ENCODE measurements at regions not wholly inside any gene's neighbourhood (a gene's known extent, or its start where the extent isn't known, plus 50 kb on each side); places are given as distances from the start of the nearest gene placed in this dataset.

DNA sequence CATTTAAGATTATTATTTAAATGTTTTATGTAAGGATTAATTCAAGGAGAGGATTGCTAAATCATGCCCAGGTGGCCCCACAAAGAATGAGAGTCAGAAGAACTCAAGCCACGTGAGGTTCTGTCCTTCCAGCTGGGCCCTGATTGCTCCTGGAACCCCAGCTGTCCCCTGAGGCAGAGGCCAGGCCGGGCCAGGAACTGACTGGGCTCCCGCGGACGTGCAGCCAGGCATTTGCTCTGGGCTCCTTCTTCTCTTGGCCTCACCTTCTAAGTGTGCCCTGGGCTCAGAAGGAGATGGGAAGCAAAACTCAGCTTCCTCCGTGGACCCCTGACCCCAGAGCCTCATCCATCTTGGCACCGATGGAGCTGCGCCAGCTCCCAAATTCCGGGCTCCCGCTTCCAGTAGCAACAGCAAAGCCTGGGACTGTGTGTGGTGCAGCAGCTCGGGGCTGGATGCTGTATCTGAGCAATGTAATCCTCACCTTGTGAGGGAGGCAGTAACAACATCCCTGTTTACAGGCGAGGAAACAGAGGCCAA lies 250.6 kb upstream of the PPP2R2D start:
- no peak for DNase-seq
- H3K36me3 ChIP-seq (ENCODE audit: control insufficient read depth in 4 of 4, insufficient read depth in 4 of 4, low read length in 3 of 4) = no peaks in the 10 kb centered on the region
- no peak overlapping the region for H3K27ac ChIP-seq (ENCODE audit: insufficient read depth in 1 of 2, low read depth in 1 of 2, low read length in 2 of 2, poor library complexity in 1 of 2, severe bottlenecking in 2 of 2)
- peaks cover 0 to 60% (median 10%) of the 10 kb centered on the region in 5 experiments for H3K27me3 ChIP-seq (replicated peaks in 2 of 5; ENCODE audit: control insufficient read depth in 4 of 5, insufficient read depth in 5 of 5, low read length in 4 of 5)
- ChIA-PET CTCF (no interaction called here), POLR2A (no interaction called here)
- no peak overlapping the region for H3K4me3 ChIP-seq (ENCODE audit: control insufficient read depth in 1 of 7, extremely low read depth in 1 of 7, insufficient read depth in 4 of 7, low read depth in 2 of 7, low read length in 6 of 7)
- peaks cover 0 to 7% (median 0%) of the 10 kb centered on the region in 4 experiments for H3K4me1 ChIP-seq (ENCODE audit: control extremely low read depth in 1 of 4, control insufficient read depth in 4 of 4, insufficient read depth in 4 of 4, low read length in 3 of 4)
- 71% methylated on average over 12 of the region's 12 CpGs for WGBS (ENCODE audit: insufficient coverage)
- peaks cover 0 to 6% (median 0%) of the 10 kb centered on the region in 5 experiments for H3K9me3 ChIP-seq (ENCODE audit: control extremely low read depth in 1 of 5, control insufficient read depth in 4 of 5, insufficient read depth in 2 of 5, low read depth in 1 of 5, low read length in 4 of 5)

DNA sequence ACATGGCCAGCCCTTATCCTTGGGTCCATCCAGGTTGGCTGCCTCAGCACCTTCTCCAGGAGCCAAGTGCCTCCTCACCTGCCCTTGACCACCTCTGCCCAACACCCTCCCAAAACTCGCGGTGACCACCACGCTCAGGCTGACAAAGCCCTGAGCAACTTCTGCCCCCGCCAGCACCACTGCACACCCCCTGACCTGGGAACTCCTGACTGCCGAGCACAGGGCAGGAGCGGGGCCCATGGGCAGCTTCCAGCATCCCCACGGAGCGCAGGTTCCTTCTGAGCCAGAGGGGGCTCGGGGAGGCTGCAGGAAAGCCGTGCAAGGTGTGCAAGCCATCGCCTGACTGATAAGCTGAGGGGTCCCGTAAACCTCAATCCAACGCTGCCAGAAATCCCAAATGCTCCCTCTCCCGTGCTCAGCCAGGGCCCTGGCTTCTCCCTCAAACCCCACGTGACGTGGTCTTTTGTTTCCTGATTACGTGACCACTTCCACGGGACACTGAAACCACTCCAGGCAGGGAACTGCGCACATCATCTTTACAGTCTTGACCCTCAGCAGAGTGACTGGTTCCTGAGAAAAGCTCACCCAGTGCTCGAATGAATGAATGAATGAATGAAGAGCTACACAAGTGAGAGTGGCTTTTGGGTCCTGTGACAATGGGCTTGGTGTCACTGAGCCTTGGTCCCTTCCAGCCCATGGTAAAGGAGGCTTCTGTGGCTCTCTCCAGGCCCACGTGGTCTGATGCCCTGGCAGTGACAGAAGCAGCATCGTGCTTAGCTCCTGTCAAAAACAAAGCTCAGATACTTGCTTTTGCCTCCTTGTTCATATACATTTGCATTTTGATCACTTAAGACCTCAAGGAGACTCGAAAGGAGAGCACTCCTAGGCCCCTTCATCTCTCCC lies 249.8 kb upstream of the PPP2R2D start:
- CTCF ChIA-PET = no interaction called here
- 60% methylated on average over 22 of the region's 23 CpGs for WGBS (ENCODE audit: insufficient coverage)
- peaks cover 0 to 7% (median 0%) of the 10 kb centered on the region in 4 experiments for H3K4me1 ChIP-seq (ENCODE audit: control extremely low read depth in 1 of 4, control insufficient read depth in 4 of 4, insufficient read depth in 4 of 4, low read length in 3 of 4)
- no peak overlapping the region for H3K27ac ChIP-seq (ENCODE audit: insufficient read depth in 1 of 2, low read depth in 1 of 2, low read length in 2 of 2, poor library complexity in 1 of 2, severe bottlenecking in 2 of 2)
- H3K27me3 ChIP-seq (replicated peaks in 2 of 5; ENCODE audit: control insufficient read depth in 4 of 5, insufficient read depth in 5 of 5, low read length in 4 of 5) = peaks cover 0 to 60% (median 10%) of the 10 kb centered on the region in 5 experiments
- POLR2A ChIA-PET = interaction anchor here (0.6 kb wide), 1 partner anchor 146 kb away, joined by 3 read pairs; no protein-coding TSS in a partner anchor
- no peak overlapping the region for H3K4me3 ChIP-seq (ENCODE audit: control insufficient read depth in 1 of 7, extremely low read depth in 1 of 7, insufficient read depth in 4 of 7, low read depth in 2 of 7, low read length in 6 of 7)
- peaks cover 0 to under 1% (median 0%) of the 10 kb centered on the region in 5 experiments for H3K9me3 ChIP-seq (ENCODE audit: control extremely low read depth in 1 of 5, control insufficient read depth in 4 of 5, insufficient read depth in 2 of 5, low read depth in 1 of 5, low read length in 4 of 5)
- no peak for DNase-seq
- no peaks in the 10 kb centered on the region for H3K36me3 ChIP-seq (ENCODE audit: control insufficient read depth in 4 of 4, insufficient read depth in 4 of 4, low read length in 3 of 4)

DNA sequence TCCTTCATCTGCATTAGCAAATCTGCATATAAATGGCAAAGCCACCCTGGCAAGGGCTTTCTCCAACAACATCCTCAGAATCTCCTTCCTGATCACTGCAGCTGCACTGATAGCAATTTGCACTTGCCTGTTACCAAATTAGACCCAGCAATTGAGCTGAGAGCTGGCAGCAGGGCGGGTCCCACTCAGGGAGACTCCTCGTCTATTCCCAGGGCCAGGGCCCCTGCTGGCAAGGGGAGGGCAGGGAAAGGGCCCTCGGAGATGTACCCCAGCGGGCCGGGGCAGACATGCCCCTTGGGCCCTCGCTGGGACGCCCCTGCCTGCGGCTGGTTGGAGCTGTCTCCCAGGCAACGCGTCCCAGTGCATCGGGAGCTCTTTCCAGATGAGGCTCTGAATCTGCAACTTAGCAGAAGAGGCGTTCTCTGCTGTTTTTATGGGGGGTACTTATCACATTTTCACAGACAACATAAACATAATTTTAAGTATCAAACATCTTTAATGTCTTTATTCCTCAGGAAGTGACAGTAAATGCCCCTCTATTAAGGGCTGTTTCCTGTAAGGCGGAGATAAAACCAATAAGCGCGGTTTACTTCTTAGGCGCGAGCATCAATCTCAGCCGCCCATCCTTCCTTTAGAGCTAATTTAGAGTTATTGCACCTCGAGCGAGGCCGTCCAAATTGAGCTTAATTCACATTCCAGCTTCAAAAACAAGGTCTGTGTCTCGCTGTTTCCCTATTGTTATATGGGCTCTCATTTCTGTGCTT lies 249.0 kb upstream of the PPP2R2D start:
- POLR2A ChIA-PET = interaction anchor here (0.6 kb wide), 1 partner anchor 145 kb away, joined by 3 read pairs; no protein-coding TSS in a partner anchor
- CTCF ChIA-PET = no interaction called here
- Histone ChIP-seq H3K36me3 (ENCODE audit: control insufficient read depth in 4 of 4, insufficient read depth in 4 of 4, low read length in 3 of 4) (no peaks in the 10 kb centered on the region), H3K4me1 (ENCODE audit: control extremely low read depth in 1 of 4, control insufficient read depth in 4 of 4, insufficient read depth in 4 of 4, low read length in 3 of 4) (peaks cover 0 to 7% (median 0%) of the 10 kb centered on the region in 4 experiments), H3K27me3 (replicated peaks in 2 of 5; ENCODE audit: control insufficient read depth in 4 of 5, insufficient read depth in 5 of 5, low read length in 4 of 5) (peaks cover 0 to 54% (median 10%) of the 10 kb centered on the region in 5 experiments), H3K9me3 (ENCODE audit: control extremely low read depth in 1 of 5, control insufficient read depth in 4 of 5, insufficient read depth in 2 of 5, low read depth in 1 of 5, low read length in 4 of 5) (no peaks in the 10 kb centered on the region), H3K4me3 (ENCODE audit: control insufficient read depth in 1 of 7, extremely low read depth in 1 of 7, insufficient read depth in 4 of 7, low read depth in 2 of 7, low read length in 6 of 7) (no peak overlapping the region), H3K27ac (ENCODE audit: insufficient read depth in 1 of 2, low read depth in 1 of 2, low read length in 2 of 2, poor library complexity in 1 of 2, severe bottlenecking in 2 of 2) (no peak overlapping the region)
- 5% methylated on average over 14 of the region's 22 CpGs for WGBS (ENCODE audit: insufficient coverage)
- DNase-seq = peak; percentile 34 to 69 (median 52)

DNA sequence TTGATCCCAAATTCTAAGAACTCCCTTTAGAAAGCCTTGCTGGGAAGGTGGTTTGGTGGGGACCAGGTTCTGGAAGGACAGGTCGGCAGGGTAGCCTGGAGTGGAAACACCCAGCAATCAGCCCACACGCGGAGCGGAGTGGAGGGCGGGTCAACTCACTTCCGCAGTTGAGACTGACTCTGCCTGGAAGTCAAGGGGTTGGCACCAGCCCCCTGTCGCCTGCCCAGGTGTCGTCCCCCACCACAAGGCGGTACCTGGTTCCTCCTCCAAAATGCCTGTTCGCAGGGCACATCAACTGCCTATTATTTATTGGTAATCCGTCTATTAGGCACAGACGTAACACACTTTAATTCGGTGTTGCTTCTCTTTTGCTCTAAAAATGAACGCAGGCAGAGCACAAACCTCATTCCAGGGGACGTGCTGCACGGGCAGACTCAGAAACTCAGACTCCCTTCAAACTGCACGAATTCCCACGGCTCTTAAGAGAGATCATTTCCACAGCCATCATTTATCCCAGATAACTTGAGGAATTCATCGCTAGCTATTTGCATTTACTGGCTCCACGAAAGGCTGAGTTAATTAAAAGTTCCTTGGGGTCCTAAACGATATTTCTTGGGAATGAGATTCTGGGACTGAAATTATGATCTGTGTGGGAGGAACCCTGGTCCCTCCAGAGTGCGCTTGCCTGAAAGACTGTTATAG lies 248.2 kb upstream of the PPP2R2D start:
- H3K36me3 ChIP-seq (ENCODE audit: control insufficient read depth in 4 of 4, insufficient read depth in 4 of 4, low read length in 3 of 4) = no peaks in the 10 kb centered on the region
- POLR2A ChIA-PET = no interaction called here

DNA sequence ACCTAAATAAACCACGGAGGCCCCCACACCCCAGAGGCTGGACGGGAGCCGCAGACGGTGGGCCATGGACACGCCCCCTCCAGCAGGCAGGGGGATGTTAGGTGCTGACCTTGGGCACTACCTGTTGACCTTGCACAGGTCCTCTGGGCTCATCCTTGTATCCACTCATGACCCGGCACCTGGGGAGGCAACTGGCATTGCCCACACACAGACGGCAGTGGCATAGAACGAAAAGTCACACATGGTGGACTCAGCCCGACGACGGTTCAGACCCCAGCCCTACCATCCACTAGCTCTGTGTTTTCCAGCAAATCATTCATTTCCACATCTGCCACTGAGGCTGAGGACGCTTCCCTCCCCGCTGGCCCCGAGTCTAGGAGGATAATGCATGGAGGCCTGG lies 247.7 kb upstream of the PPP2R2D start:
- Histone ChIP-seq H3K4me1 (ENCODE audit: control extremely low read depth in 1 of 4, control insufficient read depth in 4 of 4, insufficient read depth in 4 of 4, low read length in 3 of 4) (peaks cover 0 to 7% (median 0%) of the 10 kb centered on the region in 4 experiments), H3K9me3 (ENCODE audit: control extremely low read depth in 1 of 5, control insufficient read depth in 4 of 5, insufficient read depth in 2 of 5, low read depth in 1 of 5, low read length in 4 of 5) (no peaks in the 10 kb centered on the region), H3K27me3 (replicated peaks in 2 of 5; ENCODE audit: control insufficient read depth in 4 of 5, insufficient read depth in 5 of 5, low read length in 4 of 5) (peaks cover 0 to 49% (median 10%) of the 10 kb centered on the region in 5 experiments), H3K36me3 (ENCODE audit: control insufficient read depth in 4 of 4, insufficient read depth in 4 of 4, low read length in 3 of 4) (no peaks in the 10 kb centered on the region), H3K4me3 (ENCODE audit: control insufficient read depth in 1 of 7, extremely low read depth in 1 of 7, insufficient read depth in 4 of 7, low read depth in 2 of 7, low read length in 6 of 7) (no peak overlapping the region), H3K27ac (ENCODE audit: insufficient read depth in 1 of 2, low read depth in 1 of 2, low read length in 2 of 2, poor library complexity in 1 of 2, severe bottlenecking in 2 of 2) (no peak overlapping the region)
- WGBS (ENCODE audit: insufficient coverage) = 86% methylated on average over 14 of the region's 14 CpGs
- ChIA-PET CTCF (no interaction called here), POLR2A (no interaction called here)
- DNase-seq = no peak

More for the DNA sequence above, 248.2 kb upstream of the PPP2R2D start:
- CTCF ChIA-PET = no interaction called here
- Histone ChIP-seq H3K27ac (ENCODE audit: insufficient read depth in 1 of 2, low read depth in 1 of 2, low read length in 2 of 2, poor library complexity in 1 of 2, severe bottlenecking in 2 of 2) (no peak overlapping the region), H3K9me3 (ENCODE audit: control extremely low read depth in 1 of 5, control insufficient read depth in 4 of 5, insufficient read depth in 2 of 5, low read depth in 1 of 5, low read length in 4 of 5) (no peaks in the 10 kb centered on the region), H3K4me1 (ENCODE audit: control extremely low read depth in 1 of 4, control insufficient read depth in 4 of 4, insufficient read depth in 4 of 4, low read length in 3 of 4) (peaks cover 0 to 7% (median 0%) of the 10 kb centered on the region in 4 experiments), H3K4me3 (ENCODE audit: control insufficient read depth in 1 of 7, extremely low read depth in 1 of 7, insufficient read depth in 4 of 7, low read depth in 2 of 7, low read length in 6 of 7) (no peak overlapping the region), H3K27me3 (replicated peaks in 2 of 5; ENCODE audit: control insufficient read depth in 4 of 5, insufficient read depth in 5 of 5, low read length in 4 of 5) (peaks cover 0 to 54% (median 10%) of the 10 kb centered on the region in 5 experiments)
- 49% methylated on average over 22 of the region's 22 CpGs for WGBS (ENCODE audit: insufficient coverage)
- DNase-seq = peak in 1 of 3 donors; percentile 5

DNA sequence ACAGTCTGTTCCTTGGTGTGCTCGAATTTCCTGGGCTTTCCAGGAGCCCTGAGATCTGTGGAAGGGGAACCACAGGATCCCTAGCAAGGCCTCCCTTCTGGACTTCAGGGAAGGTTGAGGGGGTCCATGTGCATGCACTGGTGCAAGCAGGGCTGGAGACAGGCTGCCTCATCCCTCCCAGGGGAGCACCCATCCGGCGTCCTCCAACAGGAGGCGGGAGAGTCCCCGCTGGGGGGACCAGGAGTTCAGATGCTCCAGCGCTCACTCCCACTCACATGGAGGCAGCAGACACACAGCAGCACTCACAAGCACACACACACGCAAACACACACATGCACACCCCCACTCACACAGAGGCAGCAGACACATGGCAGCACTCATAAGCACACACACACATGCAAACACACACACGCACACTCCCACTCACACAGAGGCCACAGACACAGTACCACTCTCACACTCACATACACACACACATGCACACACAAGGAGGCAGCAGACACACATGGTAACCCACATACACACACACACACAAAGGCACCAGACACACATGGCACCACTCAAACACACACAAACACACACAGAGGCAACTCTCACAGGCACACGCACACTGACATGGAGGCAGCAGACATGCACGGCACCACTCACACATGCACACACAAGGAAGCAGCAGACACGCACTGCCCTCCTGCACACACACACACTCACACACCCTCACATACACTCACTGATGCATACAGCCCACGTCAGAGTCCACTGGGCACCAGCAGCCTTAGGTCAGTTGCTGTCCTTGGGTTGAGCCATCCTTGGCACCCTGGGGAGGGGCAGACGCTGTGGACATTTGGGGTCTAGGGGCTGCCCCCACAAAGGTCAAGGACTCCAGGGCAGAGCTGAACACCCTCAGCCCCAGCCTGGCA lies 247.0 kb upstream of the PPP2R2D start:
- WGBS (ENCODE audit: insufficient coverage) = 90% methylated on average over 5 of the region's 13 CpGs
- Histone ChIP-seq H3K4me3 (ENCODE audit: control insufficient read depth in 1 of 7, extremely low read depth in 1 of 7, insufficient read depth in 4 of 7, low read depth in 2 of 7, low read length in 6 of 7) (no peak overlapping the region), H3K36me3 (ENCODE audit: control insufficient read depth in 4 of 4, insufficient read depth in 4 of 4, low read length in 3 of 4) (no peaks in the 10 kb centered on the region), H3K27me3 (replicated peaks in 2 of 5; ENCODE audit: control insufficient read depth in 4 of 5, insufficient read depth in 5 of 5, low read length in 4 of 5) (peaks cover 0 to 48% (median 10%) of the 10 kb centered on the region in 5 experiments), H3K9me3 (ENCODE audit: control extremely low read depth in 1 of 5, control insufficient read depth in 4 of 5, insufficient read depth in 2 of 5, low read depth in 1 of 5, low read length in 4 of 5) (no peaks in the 10 kb centered on the region), H3K27ac (ENCODE audit: insufficient read depth in 1 of 2, low read depth in 1 of 2, low read length in 2 of 2, poor library complexity in 1 of 2, severe bottlenecking in 2 of 2) (no peak overlapping the region), H3K4me1 (ENCODE audit: control extremely low read depth in 1 of 4, control insufficient read depth in 4 of 4, insufficient read depth in 4 of 4, low read length in 3 of 4) (peaks cover 0 to 7% (median 0%) of the 10 kb centered on the region in 4 experiments)
- ChIA-PET POLR2A (no interaction called here), CTCF (no interaction called here)
- DNase-seq = no peak

All from common myeloid progenitor, CD34-positive (primary cell).